GM18519 (cell line): ENCODE measurements at regions not wholly inside any gene's neighbourhood (a gene's known extent, or its start where the extent isn't known, plus 50 kb on each side); places are given as distances from the start of the nearest gene placed in this dataset.

Source experiments
- ATAC-seq: cut with Tn5 transposase; IDR thresholded peaks from one replicate; pipeline ENCODE4 v1.9.1; 2021; ENCODE audit warnings: mild to moderate bottlenecking, moderate library complexity; ENCODE audit not compliant: unreplicated experiment, low FRiP score

- no peak for ATAC-seq
These were observed 258.1 kb downstream of the RPS24 start for GRCh38 chr10:78291722-78292121.

DNA sequence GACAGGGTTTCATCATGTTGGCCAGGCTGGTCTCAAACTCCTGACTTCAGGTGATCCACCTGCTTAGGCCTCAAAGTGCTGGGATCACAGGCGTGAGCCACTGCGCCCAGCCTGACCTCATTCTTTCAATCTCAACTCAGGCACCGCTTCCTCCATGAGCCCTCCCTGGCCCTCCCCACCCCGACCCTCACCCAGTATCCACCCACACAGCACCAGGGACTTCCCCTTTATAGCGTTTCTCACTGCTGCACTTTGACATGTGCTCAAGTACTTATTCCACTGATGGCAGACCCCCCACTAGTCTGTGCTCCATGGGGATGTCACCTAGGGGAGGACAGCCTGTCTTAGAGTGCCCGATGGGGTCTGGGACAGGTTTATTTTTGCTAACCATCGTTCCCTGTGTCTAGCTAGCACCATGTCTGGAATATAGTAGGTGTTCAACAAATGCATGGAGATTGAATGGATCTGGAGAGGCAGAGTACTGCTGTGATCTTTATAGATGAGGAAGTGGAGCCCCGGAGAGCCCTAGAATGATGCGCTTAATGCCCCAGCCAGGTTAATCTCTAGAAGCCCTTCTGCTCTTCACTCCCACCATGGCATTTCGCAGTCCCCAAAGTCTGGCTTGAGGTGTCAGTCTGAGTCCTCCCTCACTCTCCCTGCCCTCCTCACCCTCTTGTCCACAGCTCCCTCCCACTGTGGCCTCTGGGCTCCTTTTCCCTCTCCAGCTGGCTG, 258.8 kb downstream of the RPS24 start:
- ATAC-seq, result no peak

- ATAC-seq, result no peak
These were observed 259.6 kb downstream of the RPS24 start for GRCh38 chr10:78292982-78293865.

- ATAC-seq, result no peak
These were observed 261.6 kb downstream of the RPS24 start for GRCh38 chr10:78295242-78295641.

- ATAC-seq, result no peak
These were observed 263.1 kb downstream of the RPS24 start for GRCh38 chr10:78296785-78297184.

DNA sequence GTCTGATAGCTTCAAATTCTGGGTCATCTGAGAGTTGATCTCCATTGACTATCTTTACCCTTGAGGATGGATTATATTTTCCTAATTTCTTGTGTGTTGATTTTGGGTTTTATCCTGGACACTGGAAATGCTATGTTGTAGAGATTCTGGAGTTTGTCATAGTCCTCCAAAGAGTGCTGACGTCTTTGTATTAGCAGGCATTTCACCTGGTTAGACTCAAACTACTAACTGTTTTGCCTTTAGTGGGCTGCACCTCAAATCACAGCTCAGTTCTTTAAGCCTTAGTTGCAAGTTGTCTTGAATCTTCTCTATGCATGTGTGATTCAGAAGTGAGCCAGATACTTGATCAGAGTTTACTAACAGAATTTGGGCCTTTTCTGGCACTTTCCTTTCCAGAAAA, 264.3 kb downstream of the RPS24 start:
- ATAC-seq, result no peak

DNA sequence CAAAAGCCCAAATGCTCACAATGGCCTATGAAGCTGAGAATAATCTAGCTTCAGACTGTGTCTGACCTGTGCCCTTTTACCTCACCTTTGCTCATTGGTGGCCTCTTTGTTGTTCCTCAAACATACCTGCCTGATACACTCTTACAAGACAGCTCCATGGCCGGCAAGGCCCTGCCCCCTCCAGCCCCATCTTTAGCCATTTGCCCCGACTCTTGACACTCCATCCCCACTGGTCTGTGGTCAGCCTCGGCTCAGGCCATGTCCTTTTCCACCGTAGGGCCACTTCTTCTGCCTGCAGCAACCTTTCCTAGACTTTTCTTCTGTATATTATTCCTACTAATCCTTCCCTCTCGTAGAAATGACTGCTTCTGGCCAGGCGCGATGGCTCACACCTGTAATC, 265.2 kb downstream of the RPS24 start:
- no peak for ATAC-seq

DNA sequence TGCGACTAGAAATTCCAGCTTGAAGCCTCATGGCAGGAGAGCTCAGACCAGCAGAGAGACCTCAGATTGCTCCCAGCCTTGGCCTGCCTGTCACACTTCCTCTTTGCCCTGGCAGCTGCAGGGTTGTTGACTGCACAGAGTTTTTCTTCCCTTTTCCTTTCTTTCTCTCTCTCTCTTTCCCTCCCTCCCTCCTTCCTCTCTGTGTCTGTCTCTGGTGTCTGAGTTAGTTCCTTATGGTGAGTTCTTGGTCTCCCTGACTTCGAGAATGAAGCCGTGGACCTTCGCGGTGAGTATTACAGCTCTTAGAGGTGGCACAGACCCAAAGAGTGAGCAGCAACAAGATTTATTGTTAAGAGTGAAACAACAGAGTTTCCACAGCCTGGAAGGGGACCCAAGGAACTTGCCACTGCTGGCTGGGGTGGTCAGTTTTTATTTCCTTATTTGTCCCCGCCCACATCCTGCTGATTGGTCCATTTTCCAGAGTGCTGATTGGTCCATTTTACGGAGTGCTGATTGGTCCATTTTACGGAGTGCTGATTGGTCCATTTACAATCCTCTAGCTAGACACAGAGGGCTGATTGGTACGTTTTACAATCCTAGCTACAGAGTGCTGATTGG, 266.3 kb downstream of the RPS24 start:
- ATAC-seq, result no peak

GRCh38 chr10:78300526-78300925, 266.9 kb downstream of the RPS24 start:
- no peak for ATAC-seq

- no peak for ATAC-seq
These were observed 267.8 kb downstream of the RPS24 start for GRCh38 chr10:78301481-78301880.

DNA sequence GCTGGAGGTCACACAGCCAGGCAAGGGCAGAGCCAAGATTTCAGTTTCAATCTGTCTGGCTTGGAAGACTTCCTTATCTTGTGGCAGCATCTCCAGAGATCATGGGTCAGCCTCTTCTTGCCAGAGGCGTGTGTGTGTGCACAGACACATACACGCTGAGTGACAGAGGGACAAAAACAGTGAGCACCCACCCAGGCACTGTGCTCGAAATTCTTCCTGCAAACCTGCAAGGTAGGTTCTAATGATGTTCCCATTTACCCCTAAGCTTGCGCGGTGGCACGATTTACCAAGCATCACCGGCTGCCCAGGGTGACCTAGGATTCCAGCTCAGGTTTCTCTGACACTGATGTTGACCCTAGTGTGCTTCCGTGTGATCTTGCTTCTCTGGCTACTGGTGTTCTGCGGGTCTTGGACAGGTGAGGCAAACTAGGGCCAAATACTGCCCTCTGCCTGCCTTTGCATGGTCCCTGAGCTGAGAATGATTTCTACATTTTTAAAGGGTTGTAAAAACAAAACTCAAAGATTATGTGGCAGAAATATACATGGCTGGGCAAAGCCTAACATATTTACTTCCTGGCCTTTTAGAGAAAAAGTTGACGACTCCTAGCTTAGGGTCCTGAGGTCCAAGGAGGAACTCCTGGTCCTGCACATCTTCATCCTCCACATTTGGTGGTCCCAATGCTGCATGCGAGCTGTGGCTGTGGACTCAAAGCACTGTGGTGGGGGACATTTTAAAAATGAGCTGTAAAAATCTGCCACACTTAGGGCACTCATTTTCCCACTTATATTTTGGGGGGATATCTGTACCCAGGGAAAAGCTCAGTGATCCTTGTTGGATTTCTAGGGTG, 268.5 kb downstream of the RPS24 start:
- ATAC-seq, result no peak

DNA sequence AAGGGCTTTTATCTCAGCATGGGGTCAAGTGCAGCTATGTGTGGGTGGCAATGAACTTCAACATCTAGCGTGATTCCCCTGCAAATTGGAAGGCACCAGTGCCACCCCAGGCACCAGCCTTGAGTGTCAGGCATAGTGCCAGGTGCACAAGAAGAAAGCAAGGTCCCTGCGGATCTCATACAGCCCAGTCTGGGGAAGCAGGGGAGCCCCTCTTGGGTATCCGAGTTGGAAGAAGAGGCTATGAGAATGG, 269.0 kb downstream of the RPS24 start:
- no peak for ATAC-seq

DNA sequence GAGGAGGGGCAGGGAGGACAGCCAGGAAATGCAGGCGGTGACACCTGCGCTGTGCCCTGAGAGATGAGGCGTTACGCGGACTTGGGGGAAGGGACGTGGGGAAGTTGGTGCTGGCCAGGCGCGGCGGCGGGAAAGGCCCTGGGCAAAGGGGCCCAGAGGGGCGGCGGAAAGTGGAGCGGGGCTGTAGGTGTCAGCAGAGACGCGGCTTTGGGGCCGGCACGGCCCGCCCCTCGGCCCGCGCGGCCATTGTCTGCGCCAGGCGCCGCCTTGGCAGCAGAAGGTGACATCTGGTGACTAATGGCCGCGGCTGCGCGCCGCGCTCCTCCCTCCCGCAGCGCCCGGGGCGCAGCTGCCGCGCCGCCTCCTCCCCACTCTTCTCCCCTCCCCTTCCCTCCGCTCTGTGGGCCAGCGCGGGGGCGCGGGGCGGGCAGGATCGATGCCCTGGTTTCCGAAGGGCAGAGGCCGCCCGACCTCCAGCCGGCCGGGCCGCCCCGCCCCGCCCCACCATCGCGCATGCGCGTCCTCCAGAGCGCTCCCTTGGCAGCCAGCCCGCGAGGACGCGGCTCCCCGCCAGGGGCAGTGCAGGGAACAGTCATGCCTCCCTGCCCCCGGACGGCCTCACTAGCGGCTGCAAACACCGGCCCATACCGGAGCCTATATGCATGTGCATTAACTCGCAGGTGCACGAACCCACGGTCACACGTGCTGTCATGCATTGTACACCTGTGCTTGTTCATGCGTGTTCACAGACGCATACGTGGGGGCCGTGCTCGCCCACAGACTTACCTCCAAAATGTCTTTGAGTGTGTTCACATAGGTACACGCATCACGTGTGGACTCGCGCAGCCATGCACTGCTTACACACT, 269.6 kb downstream of the RPS24 start:
- peak; percentile 78 for ATAC-seq

DNA sequence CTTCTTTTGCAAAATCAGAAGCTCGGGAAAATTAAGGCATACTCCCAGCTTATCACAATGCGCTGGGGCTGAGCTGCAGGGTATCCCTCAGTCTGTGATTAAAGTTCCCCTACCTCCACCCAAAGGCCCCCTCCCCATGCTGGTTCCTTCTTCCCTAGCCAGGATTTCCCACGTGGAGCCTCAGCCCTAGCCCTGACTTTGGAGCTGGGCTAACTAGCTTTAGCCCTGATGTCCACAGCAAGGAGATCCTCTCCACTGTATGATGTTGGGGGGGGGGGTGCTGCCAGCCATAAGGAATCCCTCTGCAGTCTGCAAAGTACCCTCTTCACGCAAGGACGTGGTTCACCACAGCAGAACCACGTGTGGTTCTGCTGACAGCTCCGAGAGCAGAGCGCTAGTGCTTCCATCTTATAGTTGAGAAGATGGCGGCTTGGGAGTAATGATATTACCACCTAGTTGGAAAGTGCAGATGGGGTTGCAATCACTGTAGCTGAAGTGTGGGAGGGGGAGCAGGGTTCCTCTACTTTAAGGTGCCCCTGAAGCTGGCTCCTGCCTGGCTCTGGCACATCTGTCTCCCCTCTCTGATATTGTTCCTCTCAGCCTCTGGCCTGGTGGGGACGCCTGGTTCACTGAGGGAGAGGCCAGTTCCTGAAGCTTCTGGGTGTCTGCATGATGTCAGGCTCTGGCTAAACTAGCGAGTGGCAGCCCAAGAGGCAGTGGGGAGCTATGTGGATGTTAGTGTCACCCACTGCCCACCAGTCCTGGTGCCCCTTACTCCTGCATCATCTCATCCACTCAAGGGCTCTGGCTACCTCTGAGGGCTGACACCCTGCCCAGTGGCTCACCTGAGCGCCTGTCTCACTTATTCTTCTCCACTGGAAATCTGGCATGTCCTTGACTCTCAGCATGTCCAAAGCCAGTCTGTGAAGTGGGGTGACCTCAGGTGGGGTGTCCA, 270.7 kb downstream of the RPS24 start:
- ATAC-seq, result no peak

DNA sequence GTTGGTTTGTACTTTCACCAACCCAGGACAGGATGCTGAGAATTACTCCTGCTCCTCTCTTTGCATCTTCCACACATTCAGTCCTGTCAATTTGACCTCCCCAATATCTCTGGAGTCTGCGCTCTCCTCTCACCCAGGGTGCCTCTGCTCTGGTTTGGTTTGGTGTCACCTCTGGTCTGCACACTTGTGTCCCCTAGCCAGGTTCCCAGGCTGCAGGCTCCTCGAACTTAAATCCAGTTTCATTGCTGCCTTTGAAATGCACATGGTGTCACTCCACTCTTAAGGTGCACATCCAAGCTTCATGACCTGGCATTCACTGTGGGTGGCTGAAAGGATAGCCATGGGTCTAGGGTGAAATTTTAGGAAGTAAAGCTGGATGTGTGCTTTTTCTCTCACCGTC, 271.6 kb downstream of the RPS24 start:
- ATAC-seq, result no peak

DNA sequence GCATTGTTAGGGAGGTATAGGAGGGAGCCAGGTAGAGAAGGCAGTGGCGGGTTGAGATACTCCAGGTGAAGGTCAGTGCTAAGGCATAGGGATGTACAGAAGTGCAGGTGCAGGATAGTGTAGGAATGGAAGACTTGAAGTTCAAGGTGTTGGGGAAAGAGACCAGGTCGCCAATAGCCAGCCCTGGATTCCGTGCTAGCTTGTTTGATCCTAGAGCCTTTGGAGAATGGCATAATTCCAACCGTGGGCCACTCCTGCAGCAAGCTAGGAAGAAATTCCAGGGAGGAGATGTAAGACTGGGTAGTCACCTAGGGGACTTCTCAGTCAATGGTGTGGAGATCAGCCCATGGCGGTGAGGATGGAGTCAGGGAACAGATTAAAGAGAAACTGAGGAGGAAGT, 272.7 kb downstream of the RPS24 start:
- no peak for ATAC-seq

GRCh38 chr10:78307576-78307975, 273.9 kb downstream of the RPS24 start:
- no peak for ATAC-seq

DNA sequence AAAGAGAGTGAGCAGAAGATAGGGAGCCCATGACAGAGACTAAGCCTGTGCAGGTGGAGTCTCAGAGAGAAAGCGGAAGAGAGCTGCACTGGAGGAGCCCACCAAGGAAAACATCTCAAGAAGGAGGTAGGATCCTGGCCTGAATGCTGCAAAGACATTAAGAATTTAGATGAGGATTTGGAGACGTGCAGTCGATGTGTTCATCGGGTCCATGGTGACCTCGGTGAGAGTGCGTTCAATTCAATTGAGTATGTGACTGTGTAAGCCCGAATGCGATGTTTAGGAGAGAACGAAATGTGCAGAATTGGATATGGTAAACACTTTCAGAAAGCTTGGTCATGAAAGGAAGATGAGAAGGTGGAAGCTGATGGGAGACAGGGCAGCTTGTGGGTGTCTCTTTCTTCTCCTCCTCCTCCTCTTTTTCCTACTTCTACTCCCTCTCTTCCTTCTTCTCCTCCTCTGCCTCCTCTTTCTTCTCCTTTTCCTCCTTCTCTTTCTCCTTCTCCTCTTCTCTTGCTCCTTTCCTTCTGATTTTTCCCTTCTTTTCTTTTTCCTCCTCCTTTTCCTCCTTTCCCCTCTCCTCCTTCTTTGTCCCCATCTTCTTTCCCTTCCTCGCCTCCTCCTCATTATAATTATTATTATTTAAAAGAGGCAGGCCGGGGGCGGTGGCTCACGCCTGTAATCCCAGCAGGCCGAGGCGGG, 276.0 kb downstream of the RPS24 start:
- no peak for ATAC-seq
